ENCODE measurements at regions not wholly inside any gene's neighbourhood (a gene's known extent, or its start where the extent isn't known, plus 50 kb on each side); places are given as distances from the start of the nearest gene placed in this dataset.

- Mint-ChIP-seq H3K4me3 (ENCODE audit: unreplicated experiment) (no peak overlapping the region), H3K4me1 (ENCODE audit: unreplicated experiment) (peaks cover 46% of the 10 kb centered on the region), H3K27me3 (ENCODE audit: unreplicated experiment) (no peaks in the 10 kb centered on the region), H3K27ac (ENCODE audit: unreplicated experiment) (peak overlapping the region; percentile 13), H3K9me3 (ENCODE audit: unreplicated experiment) (peaks cover 3% of the 10 kb centered on the region), H3K36me3 (ENCODE audit: unreplicated experiment) (no peaks in the 10 kb centered on the region)
- no peak for TF ChIP-seq CTCF (IDR thresholded peaks at IDR 0.05)
- no peak for DNase-seq (ENCODE audit: extremely low spot score, unreplicated experiment)
Observed at GRCh38 chr6:113599444-113599843, 257.7 kb upstream of the MARCKS start.

GRCh38 chr6:113600551-113601339 is 256.4 kb upstream of the MARCKS start:
- DNase-seq (ENCODE audit: extremely low spot score, unreplicated experiment), result no peak
- Mint-ChIP-seq H3K27ac (ENCODE audit: unreplicated experiment) (no peak overlapping the region), H3K9me3 (ENCODE audit: unreplicated experiment) (peaks cover 3% of the 10 kb centered on the region), H3K36me3 (ENCODE audit: unreplicated experiment) (no peaks in the 10 kb centered on the region), H3K27me3 (ENCODE audit: unreplicated experiment) (no peaks in the 10 kb centered on the region), H3K4me1 (ENCODE audit: unreplicated experiment) (peaks cover 34% of the 10 kb centered on the region), H3K4me3 (ENCODE audit: unreplicated experiment) (no peak overlapping the region)
- no peak for TF ChIP-seq CTCF (IDR thresholded peaks at IDR 0.05)

- H3K4me3 Mint-ChIP-seq (ENCODE audit: unreplicated experiment), result no peak overlapping the region
- H3K4me1 Mint-ChIP-seq (ENCODE audit: unreplicated experiment), result peaks cover 40% of the 10 kb centered on the region
- H3K36me3 Mint-ChIP-seq (ENCODE audit: unreplicated experiment), result no peaks in the 10 kb centered on the region
- no peaks in the 10 kb centered on the region for H3K27me3 Mint-ChIP-seq (ENCODE audit: unreplicated experiment)
- no peak for TF ChIP-seq CTCF (IDR thresholded peaks at IDR 0.05)
- DNase-seq (ENCODE audit: extremely low spot score, unreplicated experiment), result no peak
- H3K9me3 Mint-ChIP-seq (ENCODE audit: unreplicated experiment), result no peaks in the 10 kb centered on the region
- H3K27ac Mint-ChIP-seq (ENCODE audit: unreplicated experiment), result no peak overlapping the region
Observed at GRCh38 chr6:113607821-113608545, 249.2 kb upstream of the MARCKS start.

DNA sequence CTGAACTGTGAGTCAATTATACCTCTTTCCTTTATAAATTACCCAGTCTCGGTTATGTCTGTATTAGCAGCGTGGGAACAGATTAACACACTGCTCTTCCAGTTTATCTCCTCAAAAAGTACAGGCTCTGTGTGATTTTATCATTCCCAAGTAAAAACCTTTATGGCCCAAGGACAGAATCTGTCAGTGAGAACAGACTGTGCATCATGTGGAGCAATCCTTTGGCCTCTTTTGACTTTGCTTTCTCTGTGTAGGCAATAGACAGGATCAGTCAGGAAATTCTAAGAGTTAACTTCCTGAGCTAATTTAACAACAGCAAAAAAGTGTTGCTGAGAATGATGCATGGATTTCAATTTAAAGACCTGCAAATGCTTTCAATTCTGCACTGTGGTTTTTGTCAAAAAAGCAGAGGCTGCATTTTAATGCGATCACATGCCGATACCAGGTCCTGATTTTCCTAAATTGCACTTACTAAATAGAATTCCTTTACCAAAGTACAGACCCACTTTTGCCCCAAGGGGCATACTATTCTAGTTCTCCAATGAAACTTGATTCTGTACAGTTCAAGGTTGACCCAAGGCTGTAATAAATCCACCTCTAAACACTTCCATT is 246.7 kb upstream of the MARCKS start:
- DNase-seq (ENCODE audit: extremely low spot score, unreplicated experiment), result no peak
- Mint-ChIP-seq H3K4me1 (ENCODE audit: unreplicated experiment) (peaks cover 40% of the 10 kb centered on the region), H3K4me3 (ENCODE audit: unreplicated experiment) (no peak overlapping the region), H3K27me3 (ENCODE audit: unreplicated experiment) (no peaks in the 10 kb centered on the region), H3K36me3 (ENCODE audit: unreplicated experiment) (no peaks in the 10 kb centered on the region), H3K27ac (ENCODE audit: unreplicated experiment) (peak overlapping the region; percentile 91), H3K9me3 (ENCODE audit: unreplicated experiment) (no peaks in the 10 kb centered on the region)
- no peak for TF ChIP-seq CTCF (IDR thresholded peaks at IDR 0.05)

All from osteocyte (in vitro differentiated cells).